Kasumi-1 (cell line): ENCODE measurements at regions not wholly inside any gene's neighbourhood (a gene's known extent, or its start where the extent isn't known, plus 50 kb on each side); places are given as distances from the start of the nearest gene placed in this dataset.

Source experiments
- DNase-seq, 2 experiments: peaks; one replicate each; lab custom pipeline; 2025; lab: John Stamatoyannopoulos, UW

DNA sequence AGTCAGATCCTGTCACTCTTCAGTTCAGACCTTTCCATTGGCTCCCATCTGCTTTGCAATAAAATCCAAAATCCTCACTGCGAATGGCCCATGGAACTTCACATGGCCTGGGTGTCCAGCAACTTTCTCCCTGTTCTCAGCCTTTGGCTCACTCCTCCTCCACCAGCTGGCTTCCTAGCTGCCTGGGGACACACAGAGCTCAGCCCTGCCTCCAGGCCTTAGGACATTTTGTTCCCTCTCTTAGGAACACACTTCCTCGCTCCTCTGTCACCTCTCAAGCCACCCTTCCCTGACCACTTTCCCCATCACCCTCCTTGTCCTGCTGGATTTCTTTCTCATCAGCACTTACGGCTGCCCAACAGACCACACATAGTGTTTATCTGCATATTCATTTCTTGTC is 419.6 kb downstream of the MED13L start:
- DNase-seq: no peak

DNA sequence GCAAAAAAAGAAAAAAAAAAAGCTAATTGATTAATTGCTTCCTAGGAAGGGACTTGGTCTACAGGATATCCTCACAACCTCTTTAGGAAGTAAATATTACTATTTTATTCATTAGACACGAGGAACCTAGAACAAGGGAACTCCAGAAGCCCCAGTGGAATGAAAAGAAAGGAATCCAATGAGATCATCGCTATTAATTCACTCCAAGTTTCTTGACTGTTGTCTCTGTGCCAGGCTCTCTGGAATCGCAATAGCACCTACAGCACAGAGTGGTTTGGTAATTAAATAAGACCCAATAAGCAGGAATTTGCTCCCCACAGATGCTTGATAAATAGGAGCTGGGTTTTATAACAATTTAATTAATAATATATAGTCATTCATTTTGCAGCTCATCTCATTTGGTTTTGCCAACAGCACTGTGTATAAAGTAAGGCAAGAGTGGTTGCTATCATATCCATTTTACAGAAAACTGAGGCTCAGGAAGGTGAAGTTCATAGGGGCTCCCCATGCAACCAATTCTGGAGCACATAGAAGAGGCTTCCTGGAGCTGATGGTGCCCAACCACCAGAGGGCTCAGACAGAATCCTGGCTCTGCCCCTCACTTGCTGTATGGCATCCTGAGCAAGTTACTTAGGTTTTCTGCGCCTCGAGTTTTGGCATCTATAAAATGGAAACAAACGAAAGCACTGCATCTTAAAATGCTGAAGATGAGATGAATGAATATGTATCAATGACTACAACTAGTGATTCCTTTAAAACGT is 420.2 kb downstream of the MED13L start:
- no peak for DNase-seq

DNA sequence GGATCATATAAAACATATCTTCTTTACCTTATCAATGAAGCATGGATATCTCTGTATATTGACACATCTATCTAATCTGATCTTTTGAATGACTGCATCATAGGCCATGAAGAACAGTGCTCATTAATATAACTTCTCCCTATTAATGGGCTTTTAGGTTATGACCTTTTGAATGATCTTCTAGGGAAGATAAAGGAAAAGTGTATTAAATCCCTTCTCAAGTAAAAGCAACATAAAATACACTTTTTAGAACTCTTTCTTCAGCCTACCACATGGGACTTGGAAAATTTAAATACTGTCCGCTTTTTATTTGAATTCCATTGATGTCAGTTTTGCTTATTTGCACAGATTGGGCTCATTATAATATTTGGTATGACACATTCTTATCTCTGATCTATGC is 425.4 kb downstream of the MED13L start:
- DNase-seq: no peak

DNA sequence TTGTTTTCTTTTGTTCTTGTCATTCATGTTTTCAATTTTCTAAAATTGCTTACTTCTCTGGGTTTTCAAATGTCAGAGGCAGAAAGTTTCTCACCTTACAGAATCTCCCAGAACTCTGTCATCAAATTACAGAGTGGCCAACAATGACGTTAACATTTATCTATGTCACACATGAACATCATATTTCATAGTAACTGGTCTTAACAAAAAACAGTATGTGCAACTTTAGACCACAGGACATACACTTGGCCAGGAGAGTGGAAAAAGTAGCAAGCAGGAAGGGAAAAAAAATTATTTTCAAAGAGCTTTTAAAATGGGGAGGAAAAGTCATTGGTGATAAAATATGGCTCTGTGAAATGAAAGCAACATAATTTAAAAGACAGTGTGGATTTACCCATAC is 426.5 kb downstream of the MED13L start:
- DNase-seq: no peak

DNA sequence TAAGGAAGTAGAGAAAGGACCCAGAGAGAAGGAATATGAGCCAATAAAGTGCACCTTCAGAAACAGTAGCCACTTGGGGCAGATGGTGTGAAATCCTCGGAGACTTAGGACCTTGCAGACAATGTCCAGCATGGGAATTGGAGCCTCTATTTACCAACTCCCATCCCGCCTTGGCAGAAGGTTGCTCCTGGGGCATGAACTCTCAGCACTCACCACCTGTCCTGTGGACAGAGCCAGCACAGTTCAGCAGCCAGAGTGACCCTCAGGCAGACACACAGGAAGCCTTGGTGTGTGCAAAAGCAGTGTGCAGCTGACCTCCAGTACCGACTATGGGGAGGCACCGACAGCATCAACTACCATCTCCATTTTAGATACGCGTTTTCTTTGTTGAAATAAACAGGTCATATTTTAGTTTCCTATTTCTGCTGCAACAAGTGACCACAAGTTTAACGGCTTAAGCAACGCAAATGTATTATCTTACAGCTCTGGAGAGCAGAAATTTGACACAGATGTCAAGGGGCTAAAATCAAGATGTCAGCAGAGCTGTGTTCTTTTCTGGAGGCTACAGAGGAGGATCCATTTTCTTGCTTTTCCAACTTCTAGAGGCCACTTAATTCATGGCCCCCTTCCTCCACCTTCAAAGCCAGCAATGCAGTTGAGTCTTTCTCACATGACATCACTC is 428.1 kb downstream of the MED13L start:
- DNase-seq: no peak

DNA sequence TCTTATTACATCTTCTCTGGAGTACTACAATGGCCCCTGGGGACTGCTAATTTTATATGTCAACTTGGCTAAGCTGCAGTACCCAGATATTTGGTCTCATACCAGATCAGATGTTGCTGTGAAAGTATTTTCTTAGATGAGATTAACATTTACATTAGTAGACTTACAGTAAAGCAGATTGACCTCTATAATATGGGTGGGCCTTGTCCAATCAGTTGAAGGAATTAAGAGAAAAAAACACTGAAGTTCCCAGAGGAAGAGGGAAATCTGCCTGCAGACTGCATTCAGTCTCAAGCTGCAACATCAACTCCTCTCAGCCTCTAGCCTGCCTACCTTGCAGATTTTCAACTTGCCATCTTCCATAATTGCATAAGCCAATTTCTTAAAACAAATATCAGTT is 430.1 kb downstream of the MED13L start:
- DNase-seq: no peak

DNA sequence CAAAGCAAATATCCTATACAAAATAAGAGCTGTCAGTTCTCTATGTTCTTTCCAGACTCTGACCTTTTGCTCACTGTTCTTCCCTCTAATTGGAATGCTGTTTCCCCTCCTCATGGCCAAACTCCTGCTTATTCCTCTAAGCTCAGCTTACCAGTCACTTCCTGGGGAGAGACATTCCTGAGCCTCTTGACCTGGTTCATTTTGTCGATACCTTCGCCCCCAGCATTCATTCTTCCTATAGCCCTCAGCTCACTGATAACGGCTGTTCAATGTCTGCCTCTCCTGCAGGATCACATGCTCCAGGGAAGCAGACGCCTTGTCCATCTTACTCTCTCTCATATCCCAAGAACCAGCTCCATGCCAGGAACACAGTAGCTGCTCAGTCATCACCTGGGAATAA is 431.0 kb downstream of the MED13L start:
- no peak for DNase-seq

DNA sequence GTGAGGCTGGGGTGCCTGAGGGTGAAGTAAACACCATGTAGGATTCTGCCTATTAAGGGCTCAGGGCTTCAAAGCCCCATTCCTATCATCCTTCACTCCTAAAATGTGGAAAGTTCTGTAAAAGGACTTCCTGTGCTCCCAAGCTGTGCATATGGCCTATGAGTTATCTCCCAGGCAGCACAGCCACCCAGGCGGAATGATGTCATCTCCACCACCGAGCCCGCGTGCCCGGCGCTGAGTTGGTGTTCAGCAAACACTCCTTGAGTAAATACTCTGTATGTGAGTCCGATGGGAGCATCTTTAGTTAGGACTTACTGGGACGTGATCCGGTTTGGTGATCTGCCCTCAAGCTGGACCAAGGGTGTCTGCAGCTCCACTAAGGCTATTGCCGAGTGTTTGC is 437.3 kb downstream of the MED13L start:
- no peak for DNase-seq

DNA sequence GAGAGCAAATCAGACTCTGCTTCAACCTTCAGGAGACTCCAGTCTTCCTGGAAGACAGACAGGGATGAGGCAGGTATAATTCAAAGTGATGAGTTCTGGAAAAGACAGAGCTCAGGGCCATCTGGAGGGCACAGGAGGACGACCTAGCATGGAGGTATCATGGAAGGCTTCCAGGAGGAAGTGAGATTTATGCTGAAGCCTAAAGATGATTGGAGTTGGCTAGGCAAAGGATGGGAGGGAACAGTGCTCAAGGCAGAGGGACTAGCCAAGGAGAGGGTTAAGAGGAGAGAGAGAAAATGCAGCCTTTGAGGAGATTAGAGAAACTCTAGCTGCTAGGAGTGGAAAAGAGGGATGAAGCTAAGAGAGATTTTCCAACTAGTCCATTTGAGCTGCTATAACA is 438.5 kb downstream of the MED13L start:
- no peak for DNase-seq

DNA sequence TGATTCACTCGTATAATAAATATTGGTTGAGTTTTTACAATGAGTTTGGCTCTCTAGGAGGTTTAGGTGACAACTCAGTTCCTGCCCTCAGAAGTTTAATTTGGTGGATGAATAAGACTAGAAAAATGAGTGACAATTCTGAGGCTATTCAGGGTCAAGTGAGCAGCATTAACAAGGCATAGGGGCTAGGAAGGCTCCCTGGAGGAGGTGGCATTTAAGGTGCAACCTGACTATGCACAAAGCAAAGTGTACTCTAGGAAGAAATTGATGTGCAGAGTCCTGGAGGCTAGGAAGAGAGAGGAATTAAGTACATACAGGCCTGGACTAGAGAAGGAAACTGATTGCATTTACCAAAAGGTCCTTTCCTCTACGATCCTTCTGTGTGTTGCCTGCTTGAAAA is 440.3 kb downstream of the MED13L start:
- no peak for DNase-seq

DNA sequence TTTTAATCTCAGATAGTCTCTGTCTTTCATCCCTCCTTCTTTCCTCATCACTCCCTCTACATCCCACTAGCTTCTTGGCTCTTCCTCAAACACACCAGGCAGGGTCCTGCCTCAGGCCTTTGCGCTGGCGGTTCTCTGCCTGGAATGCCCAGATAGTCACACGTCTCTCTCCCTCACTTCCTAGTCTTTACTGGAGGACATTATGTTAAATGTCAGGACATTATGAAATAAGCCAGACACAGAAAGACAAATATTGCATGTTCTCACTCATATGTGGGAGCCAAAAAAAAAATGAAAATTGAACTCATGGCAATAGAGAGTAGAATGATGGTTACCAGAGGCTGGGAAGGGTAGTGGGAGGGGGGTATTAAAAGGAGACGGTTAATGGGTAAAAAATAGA is 442.0 kb downstream of the MED13L start:
- DNase-seq: no peak

DNA sequence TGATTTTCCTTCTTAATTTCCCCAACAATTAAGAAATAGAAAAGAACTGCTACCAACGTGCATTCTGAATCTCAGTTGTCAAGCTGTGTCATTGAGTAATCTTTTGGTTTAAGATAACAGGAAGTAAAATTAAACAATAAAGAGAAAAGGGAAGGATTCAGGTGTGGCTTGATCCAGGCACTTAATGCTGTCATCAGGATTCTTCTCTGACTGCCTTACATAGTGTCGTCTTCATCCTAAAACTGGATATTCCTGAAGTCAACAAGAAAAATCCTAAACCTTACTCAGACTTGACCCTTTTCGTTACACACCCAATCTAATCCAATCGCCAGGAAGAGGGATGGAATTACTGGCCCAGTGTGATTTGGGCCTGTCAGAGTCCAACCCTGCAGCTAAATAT is 443.8 kb downstream of the MED13L start:
- no peak for DNase-seq

DNA sequence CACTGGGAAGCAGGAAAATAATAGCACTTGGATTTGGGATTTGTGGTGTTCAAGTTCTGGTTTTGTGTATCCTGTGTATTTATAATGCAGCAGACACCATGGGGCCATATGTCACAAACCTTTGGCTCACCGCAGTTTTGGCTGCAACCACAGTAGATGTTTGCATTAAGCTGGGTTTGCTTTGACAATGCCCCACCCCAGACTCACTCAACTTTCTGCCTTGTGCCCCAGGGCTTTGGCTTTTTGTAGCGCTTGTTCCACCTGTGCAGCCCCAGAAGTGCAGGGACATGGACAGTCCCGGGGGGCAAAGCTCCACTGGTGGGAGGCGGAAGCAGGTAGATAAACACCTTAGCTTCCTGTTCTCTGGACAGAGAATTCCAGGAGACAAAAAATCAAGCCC is 446.9 kb downstream of the MED13L start:
- no peak for DNase-seq

DNA sequence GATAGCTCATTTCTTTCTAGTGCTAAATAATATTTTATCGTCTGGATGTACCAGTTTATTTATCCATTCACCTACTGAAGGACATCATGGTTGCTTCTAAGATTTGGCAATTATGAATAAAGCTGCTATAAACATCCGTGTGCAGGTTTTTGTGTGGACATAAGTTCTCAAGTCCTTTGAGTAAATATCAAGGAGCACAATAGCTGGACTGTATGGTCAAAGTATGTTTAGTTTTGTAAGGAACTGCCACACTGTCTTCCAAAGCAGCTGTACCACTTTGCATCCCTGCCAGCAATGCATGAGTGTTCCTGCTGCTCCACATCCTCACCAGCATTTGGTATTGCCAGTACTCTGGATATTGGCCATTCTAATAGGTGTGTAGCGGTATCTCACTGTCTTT is 447.4 kb downstream of the MED13L start:
- DNase-seq: no peak

DNA sequence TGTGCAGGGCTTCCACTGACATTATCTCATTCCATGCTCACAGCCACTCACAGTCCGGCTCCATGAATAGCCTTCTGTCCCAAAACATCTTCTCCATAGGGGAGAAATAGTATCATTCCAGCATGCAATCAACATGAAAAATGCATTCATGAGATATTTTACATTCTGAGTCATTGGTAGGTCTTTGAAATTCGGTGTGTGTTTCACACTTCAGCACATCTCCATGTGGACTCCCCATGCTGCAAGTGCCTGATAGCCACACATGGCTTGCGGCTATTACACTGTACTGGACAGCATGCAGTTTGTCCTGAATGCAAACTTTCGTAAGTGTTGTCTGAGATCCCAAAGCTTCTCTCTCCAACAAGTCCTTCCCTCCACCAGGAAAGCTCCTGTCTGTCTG is 449.3 kb downstream of the MED13L start:
- no peak for DNase-seq

DNA sequence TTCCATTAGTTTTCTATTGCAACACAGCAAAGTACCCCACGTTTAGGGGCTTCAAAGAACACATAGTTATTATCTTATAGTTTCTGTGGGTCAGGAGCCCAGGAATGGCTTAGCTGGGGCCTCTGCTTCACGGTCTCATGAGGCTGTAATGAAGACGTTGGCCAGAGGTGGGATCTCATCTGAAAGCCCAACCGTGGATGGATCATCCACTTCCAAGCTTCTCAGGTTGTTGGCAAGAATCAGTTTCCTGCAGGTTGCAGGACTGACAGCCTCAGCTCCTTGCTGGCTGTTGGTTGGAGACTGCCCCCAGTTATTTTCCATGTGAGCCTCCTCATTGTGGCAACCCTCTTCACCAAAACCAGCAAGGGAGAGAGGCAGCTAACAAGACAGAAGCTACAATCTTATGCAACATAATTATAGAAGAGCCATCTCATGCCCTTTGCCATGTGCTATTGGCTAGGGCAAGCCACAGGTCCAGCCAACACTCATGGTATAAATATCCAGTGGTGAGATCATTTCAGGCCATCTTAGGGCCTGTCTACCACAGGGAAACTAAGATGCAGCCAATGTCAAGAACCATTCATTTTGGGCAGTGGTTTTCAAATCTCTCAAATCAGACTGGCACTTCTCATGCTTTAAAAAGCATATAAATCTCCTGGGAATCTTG is 452.4 kb downstream of the MED13L start:
- DNase-seq: no peak

DNA sequence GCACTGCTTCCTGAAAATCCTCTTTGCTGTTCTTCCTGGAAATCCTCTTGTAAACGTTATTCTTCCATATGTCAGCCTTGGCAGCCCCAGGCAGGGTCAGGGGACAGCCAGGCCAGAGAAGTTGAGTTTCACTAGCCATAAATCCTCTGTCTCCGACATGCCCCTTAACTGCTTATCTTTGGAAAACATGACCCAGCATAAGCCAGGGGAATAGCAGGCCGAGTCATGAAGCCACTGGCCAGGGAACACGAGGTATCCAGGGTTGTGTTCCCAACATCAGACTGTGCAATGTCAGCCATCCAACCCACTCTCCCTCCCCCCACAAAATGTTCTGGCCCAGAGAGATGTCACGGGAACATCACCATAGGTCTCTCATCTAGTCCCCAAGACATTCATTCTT is 453.9 kb downstream of the MED13L start:
- no peak for DNase-seq

DNA sequence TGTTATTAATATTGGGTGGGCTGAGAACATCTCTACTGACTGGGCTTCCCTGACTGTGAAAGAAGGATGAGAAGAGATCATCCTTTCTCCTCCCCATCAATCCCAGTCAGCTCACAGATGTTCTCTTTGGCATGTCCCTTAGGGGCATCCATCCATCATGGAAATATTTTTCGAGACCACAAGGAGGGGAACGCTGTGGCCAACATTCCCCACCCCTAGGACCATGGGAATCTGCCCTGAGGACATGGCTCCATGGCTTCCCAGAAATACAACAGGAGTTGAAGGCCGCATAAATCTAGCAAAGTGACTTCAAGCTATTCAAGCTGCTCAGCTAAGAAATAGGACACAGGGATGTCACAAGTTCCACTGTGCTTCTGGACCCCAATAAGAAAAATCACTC is 456.8 kb downstream of the MED13L start:
- DNase-seq: no peak

DNA sequence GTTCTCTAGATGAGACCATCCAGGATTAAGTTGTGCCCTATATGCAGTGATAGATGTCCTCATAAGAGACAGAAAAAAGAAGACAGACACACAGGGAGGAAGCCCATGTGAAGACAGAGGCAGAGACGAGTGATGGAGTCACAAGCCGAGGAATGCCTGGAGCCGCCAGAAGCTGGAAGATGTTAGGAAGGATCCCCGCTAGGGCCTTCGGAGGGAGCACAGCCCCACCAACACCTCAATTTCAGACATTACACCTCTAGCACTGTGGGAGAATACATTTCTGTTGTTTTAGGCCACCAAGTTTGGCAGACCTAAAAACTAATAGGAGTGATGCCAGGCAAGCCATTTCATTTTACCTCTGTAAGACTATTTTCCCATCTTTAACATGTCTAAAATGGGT is 458.5 kb downstream of the MED13L start:
- no peak for DNase-seq

DNA sequence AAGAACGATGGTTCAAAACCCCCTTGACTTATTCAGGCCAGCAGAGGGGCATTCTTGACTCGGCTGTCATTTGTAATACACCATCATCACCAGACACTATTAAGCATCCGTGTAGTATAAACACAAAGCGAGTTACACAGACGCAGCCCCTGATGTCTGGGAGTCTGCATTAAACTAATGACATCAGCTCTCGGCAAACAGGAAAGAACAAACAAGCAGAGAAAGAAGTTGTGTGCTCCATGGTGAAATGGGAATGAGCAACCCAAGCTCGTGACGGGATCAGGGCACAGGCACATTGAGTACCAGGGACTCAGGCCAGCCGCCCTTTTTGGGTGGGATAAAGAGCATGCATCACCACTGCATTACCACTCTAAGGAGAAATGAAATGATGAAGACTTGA is 460.1 kb downstream of the MED13L start:
- no peak for DNase-seq

DNA sequence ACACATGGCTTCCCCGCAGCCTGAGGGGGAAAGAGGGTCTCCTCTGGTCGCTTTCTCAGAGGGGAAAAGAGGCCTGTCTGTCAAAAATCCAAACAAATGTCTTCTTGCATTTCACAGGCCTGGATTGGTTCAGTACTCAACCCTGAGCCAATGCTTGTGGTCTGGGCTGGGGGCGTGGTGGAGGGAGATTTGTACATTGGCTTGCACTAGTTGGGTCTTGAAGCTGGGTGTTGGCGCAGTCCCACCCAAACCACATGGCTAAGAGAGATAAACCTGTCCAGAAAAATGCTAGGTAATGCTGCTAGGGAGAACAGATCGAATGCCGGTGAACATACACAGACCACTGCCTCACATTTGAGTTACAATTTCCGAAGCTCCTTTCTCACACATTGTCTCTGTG is 461.6 kb downstream of the MED13L start:
- DNase-seq: no peak

DNA sequence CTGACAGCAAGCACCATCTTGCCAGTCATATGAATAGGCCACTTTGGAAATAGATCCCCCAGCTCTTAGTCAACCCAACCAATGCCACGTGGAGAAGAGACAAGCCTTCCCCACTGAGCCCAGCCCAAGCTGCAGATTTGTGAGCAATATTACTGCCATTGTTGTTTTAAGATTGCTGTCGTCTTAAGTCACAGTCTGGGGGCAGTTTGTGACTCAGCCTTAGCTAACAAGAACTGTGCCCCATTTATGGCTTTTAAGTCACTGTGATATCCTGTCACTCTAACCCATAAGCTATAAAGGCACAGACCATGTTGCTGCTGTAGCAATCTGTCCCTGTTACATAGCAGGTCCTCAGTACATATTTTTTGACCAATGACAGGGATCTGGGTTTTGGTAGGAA is 464.2 kb downstream of the MED13L start:
- DNase-seq: no peak

DNA sequence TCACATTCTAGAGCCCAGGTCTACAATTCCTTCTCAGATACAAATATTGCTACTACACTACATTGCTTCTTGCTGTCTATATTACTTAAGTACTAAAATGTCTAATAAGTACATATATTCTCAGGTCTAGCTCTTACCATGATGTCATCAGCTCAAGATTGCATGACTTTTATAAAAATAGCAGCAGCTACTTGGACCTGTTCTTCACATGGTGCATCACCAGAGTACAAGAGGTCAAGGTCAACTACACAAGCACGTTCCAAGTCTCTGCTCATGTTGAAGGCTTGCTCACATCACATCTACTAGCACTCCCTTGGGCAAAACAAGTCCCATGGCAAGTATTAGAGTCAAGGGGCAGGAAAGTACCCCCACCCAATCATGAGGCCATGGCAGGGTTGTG is 465.6 kb downstream of the MED13L start:
- DNase-seq: no peak

DNA sequence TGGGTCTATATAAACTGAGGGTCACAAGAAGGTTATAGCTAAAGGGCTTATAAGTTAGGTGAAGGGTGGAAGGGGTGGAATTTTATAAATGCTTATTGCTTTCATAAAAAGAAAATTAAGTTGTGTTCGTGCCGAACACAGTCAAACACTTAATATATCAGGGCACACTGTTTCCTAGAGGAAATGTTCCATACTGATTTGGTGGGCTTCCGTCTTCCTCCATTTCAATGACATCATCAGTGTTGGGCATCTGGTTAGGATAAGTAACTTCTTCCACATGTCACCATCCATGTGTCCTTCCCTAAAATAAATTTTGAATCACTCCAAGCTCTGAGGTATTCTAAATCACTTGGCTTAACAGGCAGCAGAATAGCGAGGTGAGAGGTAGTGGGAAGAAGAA is 466.4 kb downstream of the MED13L start:
- no peak for DNase-seq
